ENCODE measurements at regions not wholly inside any gene's neighbourhood (a gene's known extent, or its start where the extent isn't known, plus 50 kb on each side); places are given as distances from the start of the nearest gene placed in this dataset.
"Not testable (repeated sequence)": the region's sequence is repeated elsewhere in the genome, so short reads cannot be mapped to it uniquely, and the experiment has no call there.

DNA sequence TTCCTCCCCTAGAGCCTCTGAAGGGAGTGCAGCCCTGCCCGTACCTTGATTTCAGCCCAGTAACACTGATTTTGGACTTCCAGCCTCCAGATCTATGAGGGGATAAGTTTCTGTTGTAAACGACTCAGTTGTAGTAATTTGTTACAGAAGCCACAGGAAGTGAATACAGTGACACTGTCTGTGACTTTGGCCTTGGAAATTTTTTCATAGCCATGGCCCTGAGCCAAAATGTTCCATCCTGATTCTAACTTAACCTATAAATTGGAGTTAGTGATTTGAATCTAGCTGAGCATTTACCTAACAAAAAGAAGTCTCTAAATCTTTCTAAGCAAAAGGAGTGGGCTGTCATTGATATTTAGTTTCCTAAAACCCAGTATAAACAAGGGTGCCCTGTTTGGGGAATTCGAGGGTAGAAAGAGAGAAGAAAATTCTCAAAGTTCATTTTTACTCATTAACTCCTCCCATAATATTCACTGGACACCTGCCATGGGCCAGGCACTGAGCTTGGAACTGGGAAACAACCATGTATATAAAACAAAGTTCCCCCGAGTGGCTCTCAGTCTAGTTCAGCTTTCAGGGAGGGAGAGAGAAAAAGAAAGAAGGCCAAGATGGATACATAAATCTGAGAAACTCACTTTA, 162.3 kb downstream of the SKIDA1 start:
- no peak for DNase-seq

DNA sequence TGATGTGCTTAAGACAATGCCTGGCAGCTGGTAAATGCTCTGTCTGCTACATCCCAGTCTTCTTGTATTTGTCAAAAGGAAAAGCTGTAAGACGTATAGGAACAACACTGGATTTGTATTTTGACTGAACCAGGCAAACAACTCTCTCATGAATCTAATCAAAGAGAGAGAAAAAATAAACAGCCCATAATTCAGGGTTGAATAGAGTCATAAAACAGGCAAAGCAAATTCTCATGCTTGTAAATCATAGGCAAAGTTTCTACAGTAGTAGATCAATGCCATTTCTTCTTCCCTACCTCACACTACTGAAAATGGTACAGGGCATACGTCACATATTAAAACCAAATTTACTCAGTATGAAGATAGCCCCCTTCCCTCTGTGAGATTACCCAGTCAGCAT, 166.3 kb downstream of the SKIDA1 start:
- DNase-seq = no peak

DNA sequence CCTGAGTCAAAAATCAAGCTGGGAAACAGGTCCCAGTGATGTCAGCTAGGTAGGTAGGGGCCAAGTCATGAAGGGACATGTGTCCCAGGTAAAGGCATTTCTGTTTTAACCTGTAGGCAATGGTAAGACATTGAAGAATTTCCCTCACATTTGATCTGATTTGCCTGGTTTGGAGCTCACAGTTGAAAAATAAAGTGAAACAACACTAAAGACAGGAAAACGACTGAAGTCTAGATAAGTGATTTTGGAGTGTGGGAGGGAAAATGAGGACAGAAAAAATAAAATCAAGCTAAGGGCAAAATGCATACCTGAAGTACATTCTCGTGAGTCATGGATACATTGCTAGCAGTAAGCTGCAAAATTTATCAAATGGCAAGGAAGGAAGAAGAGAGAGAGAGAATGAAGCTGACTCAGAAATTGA, 169.9 kb downstream of the SKIDA1 start:
- no peak for DNase-seq

DNA sequence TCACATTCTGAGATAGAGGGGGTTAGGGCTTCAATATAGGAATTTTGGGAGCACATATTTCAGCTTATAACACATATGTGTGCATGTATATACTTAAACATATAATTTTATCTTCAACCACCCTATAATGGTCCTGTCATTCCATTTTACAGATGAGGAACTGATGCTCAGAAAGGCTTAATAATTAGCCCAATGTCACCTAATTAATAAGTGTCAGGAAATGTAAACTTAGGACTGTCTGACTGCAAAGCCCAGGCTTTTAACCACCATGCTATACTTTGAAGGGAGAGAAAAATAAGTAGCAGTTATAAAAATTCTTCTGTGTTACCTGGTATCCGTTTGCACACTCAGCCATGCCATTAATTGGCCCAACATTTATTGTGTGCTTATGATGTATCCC, 172.6 kb downstream of the SKIDA1 start:
- no peak for DNase-seq

DNA sequence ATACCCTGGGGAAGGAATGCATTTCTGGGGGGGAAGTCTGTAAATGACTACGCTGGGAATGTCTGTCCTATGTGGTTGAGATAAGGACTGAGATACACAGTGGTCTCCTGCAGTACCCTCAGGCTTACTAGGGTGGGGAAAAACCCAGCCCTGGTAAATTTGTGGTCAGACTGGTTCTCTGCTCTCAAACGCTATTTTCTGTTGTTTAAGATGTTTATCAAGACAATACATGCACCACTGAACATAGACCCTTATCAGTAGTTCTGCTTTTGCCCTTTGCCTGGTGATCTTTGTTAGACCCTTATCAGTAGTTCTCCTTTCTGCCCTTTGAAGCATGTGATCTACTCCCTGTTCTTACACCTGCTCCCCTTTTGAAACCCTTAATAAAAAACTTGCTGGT, 173.9 kb downstream of the SKIDA1 start:
- not testable (repeated sequence) for DNase-seq

DNA sequence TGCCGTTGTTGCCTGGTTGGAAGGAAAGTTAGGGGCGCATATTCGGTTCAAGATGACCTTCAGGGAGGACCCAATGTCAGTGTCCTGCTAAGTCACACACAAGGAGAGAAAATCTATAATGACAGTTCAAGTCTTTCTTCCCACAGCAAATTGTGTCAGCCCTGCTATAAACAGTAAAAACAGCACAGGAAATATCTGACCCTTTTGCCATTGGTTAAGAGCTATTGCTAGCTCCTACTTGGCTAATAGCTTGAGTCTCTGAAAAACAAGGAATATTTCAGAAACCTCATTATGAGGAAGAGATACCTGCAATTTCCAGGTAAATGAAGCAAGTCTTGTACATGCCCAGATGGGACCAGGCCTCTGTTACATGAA, 175.6 kb downstream of the SKIDA1 start:
- DNase-seq = no peak

DNA sequence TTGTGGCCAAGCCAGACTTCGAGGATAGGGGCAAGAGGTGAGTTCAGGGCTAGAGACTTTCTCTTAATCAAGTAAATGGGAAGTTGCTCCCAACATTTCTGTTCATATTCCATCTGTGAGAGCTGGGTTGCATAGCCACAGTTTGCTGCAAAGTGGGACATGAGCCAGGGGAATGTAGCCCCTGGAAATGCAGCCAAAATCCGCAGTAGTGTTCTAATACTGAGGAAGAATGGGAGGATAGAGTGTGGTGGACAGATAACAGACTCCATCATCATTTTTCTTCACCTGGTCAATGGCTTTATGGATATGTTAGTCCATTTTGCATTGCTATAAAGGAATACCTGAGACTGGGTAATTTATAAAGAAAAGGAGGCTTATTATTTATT, 177.7 kb downstream of the SKIDA1 start:
- DNase-seq = no peak

DNA sequence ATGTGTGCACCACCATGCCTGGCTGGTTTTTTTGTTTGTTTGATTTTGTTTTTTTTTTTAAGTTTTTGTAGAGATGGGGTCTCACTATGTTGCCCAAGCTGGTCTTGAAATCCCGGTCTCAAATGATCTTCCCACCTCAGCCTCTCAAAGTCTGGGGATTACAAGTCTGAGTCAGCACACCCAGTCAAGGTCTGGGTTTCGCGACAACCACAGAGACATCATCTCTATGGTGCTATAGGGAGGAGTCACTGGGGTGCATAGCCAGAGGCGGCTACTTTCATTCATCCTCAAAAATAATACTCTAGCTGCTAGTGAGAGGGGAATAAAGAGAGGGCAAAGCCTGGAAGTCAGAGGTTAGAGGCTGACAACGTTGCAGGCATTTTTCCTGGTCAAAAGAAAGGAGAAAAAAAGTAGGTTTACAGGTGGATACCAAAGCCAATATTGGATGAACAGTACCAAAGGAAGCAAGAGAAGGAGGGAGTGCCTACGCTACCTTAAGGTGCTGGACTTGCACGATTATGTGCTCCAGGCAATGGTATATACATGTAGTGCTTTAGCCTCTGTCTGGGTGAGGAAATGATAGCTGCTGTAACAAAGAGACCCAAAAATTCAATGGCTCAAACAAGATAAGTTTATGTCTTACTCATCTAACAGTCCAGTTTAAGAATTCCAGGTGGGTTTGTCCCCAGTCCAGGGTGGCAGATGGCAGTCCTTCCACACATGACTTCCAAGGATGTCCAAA, 178.3 kb downstream of the SKIDA1 start:
- no peak for DNase-seq

DNA sequence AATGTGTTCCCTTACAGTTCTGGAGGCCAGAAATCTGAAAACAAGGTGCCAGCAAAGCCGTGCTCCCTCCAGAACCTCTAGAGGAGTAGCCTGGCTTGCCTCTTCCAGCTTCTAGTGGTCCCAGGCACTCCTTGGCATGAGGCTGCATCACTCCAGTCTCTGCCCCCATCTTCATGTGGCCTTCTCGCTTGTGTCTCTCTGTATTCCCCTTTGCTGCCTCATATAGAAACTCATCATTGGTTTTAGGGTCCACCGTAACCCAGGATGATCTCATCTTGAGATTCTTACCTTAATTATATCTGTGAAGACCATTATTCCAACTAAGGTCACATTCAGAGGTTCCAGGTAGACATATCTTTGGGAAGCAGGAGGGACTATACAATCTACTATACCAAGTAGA, 182.4 kb downstream of the SKIDA1 start:
- no peak for DNase-seq

DNA sequence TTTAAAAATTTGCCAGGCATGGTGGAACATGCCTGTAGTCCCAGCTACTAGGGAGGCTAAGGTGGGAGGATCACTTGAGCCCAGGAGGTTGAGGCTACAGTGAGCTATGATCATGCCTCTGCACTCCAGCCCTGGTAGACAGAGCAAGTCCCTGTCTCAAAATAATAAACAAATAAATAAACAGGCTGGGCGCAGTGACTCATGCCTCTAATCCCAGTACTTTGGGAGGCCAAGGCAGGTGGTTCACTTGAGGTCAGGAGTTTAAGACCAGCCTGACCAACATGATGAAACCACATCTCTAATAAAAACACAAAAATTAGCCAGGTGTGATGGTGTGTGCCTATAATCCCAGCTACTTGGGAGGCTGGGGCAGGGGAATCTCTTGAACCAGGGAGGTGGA, 183.0 kb downstream of the SKIDA1 start:
- DNase-seq = not testable (repeated sequence)

DNA sequence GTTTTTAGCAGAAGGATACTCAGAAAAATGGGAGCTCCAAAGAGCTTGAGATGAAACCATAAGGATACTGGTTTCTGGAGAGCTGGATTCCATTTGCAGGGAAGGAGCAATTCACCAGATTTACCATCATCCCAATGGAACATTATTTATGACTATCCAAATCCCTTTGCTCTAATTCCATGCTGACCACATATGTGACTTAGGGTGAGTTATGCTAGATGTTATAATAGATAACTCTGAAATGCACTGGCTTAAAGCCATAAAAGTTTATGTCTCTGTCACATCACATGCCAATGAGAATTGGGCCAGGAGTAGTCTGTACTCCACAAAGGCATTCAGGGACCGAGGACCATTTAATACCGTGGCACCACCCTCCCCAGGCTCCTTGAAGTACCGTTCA, 185.2 kb downstream of the SKIDA1 start:
- no peak for DNase-seq

DNA sequence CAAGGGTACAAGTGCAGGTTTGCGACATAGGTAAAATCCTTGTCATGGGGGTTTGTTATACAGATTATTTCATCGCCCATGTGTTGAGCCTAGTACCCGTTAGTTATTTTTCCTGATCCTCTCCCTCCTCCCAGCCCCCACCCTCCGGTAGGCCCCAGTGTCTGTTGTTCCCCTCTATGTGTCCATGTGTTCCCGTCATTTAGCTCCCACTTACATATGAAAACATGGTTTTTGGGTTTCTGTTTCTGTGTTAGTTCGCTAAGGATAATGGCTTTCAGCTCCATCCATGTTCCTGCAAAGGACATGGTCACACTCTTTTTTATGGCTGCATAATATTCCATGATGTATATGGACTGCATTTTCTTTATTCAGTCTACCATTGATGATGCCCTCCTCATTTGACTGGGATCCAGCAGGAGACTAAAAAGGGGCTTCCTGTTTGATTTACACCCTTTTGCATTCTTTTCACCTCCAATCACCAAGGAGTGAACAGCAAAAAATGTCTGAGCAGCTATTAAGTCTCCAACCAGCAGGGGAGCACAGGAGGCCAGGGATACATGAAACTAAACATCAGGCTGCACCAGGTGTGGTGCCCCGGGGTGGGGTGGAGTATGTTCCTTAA, 188.2 kb downstream of the SKIDA1 start:
- no peak for DNase-seq

DNA sequence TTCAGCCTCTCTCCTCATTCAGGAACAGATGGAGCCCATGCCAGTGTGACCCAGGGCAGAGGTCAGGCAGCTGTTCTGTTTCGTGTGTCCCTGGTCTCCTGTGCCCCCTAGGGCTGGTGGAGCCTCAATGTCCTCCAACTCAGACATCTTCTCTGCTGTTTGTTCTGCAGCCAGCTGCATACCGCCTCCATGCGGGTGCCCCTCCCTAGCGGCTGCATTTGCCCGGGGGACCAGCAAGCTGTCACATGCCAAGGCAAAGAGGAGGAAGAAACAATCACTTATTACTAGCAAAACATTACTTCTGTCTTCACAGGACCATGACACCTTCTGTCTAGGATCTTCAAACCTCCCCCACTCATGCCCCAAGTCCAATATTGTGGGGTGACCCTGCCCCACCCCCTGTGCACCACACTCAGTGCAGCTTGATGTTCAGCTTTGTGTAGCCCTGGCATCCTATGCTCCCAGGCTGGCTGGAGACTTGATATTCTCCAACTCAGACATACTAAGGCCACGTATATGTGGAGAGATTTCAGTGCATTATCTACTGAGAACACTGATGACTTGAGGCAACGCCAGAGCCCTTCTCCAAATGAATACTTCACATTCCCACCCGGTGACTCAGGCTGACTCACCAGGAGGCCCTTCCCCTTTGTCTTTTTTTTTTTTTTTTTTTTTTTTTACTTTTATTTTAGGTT, 188.9 kb downstream of the SKIDA1 start:
- DNase-seq = no peak

DNA sequence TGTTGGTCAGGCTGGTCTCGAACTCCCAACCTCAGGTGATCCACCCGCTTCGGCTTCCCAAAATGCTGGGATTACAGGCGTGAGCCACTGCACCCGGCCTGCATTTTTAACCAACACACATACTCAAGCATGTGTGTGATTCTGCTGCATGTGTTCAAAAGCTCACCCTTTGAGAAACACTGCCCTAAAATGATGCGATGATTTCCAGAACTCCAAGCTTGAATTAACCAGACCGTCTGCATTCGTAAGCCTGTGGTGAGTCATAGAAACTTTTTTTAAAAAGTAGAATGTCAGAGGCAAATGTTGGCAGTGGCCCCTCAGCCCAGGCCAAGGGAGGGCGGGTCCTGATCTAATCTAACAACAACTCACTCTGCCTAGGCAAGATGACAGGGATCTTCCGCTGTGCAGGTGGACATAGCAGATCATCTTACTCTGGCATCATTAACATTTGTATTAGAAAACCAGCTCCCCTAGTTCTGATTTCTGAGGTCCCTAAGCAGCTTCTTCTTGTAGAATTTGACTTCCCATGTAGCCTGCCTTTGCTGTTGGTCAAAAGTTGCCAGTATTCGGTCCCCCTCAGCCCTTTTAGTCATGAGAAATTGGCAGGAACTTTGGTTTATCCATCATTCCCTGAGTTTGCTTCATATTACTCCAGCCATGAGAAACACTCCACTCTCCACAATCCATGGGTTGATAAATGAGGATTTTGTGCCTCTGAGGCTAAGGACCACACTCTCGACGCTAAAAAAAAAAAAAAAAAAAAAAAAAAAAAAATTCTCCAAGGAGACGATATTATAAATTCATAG, 190.4 kb downstream of the SKIDA1 start:
- DNase-seq = no peak

DNA sequence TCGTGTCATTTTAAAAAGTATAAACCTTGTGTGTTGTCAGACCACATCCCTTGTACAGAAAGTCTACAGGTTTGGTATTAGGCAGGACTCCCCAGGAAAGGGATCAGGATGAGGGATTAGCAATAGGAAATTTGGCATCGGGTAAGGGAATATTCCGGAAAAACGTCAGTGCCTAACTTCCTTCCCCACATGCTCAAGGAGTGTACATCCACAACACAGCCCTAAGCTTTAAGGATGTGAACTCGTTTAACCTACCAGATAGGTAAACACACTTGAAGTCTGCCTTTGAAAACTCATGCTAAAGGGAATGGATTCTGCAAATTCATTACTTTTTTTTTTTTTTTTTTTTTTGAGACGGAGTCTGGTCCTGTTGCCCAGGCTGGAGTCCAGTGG, 194.9 kb downstream of the SKIDA1 start:
- no peak for DNase-seq

DNA sequence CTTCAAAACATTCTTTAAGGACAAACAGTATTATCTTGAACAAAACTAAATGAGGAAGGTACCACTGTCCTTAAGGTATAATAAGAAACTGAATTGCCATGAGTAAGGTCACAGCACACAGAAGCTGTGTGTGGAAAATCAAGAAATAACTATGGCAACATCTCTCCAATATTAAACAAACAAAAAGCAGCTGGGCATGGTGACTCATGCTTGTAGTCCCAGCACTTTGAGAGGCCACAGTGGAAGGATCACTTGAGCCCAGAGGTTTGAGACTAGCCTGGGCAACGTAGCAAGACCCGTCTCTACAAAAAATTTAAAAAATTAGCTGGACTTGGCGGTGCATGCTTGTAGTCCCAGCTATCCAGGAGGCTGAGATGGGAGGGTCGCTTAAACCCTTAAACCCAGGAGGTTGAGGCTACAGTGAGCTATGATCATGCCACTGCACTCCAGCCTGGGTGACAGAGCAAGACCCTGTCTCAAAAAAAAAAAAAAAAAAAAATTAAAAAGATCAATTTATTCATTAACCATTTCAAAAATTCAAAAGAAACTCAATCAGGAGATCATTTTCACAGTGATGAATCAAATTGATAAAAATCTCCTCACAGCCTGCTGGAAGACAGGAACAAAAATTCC, 195.4 kb downstream of the SKIDA1 start:
- no peak for DNase-seq

DNA sequence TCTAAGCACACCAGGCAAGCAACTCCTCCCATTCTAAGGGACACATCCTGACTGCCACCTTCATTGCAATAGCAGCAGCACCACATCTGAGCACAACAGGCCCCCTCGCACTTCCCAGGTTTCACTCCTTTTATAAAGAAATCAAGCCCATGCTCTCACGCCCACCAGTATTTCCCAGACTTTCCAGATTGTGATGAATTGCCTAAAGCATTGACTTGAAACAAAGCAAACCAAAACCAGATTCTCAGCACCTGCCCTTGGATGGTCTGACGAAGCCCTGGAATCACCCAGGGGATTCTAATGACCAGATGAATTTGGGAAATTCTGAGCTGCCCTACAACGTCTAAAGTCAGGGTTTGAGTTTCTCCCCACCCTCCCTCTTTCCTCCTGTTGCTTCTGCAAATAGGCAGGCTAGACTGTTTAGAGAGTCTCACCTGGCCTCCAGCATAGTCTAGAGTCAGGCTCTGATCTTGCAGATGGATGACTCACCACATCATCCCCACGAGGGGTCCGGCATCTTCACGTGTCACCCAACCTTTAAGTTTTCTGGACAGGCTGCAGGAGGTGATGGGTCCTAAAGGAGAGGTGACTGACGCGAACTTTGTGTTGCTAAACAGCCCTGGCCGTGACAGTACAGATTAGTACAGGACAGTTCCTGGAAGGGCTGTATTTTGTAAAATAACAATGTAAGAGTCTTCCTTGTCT, 198.0 kb downstream of the SKIDA1 start:
- no peak for DNase-seq

DNA sequence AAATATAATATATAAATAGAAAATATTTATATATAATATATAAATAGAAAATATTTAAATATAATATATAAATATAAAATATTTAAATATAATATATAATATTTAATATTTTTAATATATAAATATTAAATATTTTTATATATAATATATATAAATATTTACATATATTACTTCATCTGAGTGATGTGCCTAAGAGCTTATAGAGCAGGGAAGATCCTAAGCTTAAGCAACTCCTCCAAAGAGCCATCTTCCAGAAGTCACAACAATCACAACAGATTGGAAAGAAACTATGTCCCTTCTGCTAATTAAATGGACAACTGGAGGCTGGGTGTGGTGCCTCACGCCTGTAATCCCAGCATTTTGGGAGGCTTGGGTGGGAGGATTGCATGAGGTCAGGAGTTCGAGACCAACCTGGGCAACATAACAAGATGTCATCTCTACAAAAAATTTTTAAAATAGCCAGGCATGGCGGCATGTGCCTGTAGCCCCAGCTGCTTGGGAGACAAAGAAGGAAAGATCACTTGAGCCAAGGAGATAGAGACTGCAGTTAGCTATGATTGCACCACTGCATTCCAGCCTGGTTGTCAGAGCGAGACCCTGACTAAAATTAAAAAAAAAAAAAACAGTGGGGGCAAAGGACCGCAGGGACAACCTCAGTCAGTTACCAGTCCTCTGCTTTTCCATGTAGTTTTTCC, 198.7 kb downstream of the SKIDA1 start:
- no peak for DNase-seq

DNA sequence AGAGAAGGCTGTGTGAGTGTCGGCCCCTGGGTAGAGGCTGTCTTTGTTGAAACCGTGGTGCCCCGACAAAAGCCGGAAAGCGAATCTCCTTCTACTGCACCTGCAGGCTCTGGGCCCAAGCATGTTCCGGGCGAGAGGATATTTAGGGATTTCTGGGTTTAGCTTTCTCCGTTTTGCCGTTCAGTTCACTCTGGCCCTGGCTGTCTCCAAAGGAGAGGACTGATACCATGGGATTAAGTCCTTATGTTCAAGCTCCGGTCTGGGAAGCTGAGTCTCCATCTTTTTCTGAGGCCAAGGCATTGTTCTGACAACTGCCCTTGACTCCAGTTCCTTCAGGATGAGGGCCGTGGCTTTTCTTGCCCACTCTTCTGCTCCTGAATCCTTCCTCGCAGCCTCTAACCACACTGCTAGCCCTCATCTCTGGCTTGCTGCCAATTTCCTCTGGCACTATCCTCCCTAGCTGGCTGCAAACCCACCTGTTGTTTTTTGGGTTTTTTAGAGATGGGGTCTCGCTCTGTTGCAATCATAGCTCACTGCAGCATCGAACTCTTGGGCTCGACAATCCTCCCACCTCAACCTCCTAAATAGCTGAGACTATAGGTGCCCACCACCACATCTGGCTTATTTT, 206.8 kb downstream of the SKIDA1 start:
- DNase-seq = no peak

DNA sequence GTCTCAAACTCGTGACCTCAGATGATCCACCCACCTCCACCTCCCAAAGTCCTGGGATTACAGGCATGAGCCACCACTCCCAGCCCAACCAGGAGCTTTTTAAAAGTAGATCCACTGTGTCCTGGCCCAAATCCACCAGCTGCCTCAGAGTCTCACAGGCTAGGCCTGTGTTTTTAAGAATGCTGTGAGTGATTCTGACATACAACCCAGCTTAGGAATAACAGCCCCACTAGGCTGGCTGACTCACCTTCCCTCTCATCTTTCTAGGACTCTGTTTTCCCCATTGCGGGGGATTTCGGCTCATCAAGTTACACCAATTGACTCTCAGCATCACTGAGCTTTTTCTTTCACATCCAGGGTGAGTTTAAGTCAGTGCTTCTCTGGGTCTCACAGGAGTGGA, 207.6 kb downstream of the SKIDA1 start:
- no peak for DNase-seq

All from activated T-cell treated with anti-CD3 and anti-CD28 coated beads, Interleukin-2, amount 50 U/mL, for 48 hours (primary cell).